Thyroid gland (tissue), 4 donors: ENCODE measurements at regions not wholly inside any gene's neighbourhood (a gene's known extent, or its start where the extent isn't known, plus 50 kb on each side); places are given as distances from the start of the nearest gene placed in this dataset.

Experiments used
- POLR2A ChIP-seq, 2 donors: fragments of 450-650 bp; IDR thresholded peaks; one replicate each; pipeline ENCODE4 v1.6.1; 2017; ENCODE audit warnings: antibody characterized with exemption in 2 of 2, mild to moderate bottlenecking in 2 of 2, moderate library complexity in 1 of 2
- TF ChIP-seq, protein P1 (sequence below), 6 experiments: fragments of 200-600 bp in 3 of 6; fragments of 450-650 bp in 3 of 6; sonication (generic) in 3 of 6; IDR thresholded peaks; one replicate each; pipeline ENCODE4 v1.5.1; 2016 to 2019; ENCODE audit warnings: antibody characterized with exemption in 6 of 6, mild to moderate bottlenecking in 2 of 6, inconsistent platforms in 1 of 6, moderate library complexity in 1 of 6

DNA sequence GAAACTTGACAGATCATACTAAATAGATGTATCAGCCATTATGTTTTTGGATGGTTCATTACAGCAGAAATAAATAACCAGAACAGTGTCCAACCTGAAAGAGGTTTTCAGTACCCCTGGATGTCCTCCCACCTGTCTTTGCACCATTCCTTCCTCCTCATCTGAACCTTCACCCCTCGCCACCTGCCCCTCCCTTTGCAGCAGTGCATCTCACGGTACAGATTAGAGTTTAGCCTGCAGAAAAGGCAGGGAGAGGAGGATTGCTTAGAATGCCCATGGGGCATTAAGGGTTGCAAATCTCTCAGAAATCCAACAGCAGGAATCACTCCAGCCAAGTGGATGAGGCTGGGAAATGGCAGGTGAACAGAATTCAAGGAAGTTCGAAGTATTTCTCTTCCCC is 155.0 kb downstream of the HS3ST2 start:
- TF ChIP-seq POLR2A (IDR thresholded peaks at IDR 0.05) = no peak
- TF ChIP-seq, protein P1, sequence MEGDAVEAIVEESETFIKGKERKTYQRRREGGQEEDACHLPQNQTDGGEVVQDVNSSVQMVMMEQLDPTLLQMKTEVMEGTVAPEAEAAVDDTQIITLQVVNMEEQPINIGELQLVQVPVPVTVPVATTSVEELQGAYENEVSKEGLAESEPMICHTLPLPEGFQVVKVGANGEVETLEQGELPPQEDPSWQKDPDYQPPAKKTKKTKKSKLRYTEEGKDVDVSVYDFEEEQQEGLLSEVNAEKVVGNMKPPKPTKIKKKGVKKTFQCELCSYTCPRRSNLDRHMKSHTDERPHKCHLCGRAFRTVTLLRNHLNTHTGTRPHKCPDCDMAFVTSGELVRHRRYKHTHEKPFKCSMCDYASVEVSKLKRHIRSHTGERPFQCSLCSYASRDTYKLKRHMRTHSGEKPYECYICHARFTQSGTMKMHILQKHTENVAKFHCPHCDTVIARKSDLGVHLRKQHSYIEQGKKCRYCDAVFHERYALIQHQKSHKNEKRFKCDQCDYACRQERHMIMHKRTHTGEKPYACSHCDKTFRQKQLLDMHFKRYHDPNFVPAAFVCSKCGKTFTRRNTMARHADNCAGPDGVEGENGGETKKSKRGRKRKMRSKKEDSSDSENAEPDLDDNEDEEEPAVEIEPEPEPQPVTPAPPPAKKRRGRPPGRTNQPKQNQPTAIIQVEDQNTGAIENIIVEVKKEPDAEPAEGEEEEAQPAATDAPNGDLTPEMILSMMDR (IDR thresholded peaks at IDR 0.05) = no peak
